Endothelial cell of umbilical vein (primary cell): ENCODE measurements at regions not wholly inside any gene's neighbourhood (a gene's known extent, or its start where the extent isn't known, plus 50 kb on each side); places are given as distances from the start of the nearest gene placed in this dataset.

Source experiments
- BruUV-seq: library from RNA; stranded (reverse); fragments of 400-500 nt; replicated peaks from 2 replicates; lab custom pipeline; 2021; lab: Mats Ljungman, UMichigan
- CTCF ChIA-PET: fragments of 300-600, 350-600 bp; sonication (Branson Sonifier 250); formaldehyde crosslinking; loops from one replicate; lab custom pipeline; 2021; ENCODE audit warnings: antibody characterized with exemption, inconsistent platforms; lab: Charles Lee
- POLR2A ChIA-PET: fragments of 300-600, 350-600 bp; sonication (Branson Sonifier 250); formaldehyde crosslinking; loops from one replicate; lab custom pipeline; 2021; ENCODE audit warnings: antibody characterized with exemption, inconsistent platforms; lab: Charles Lee
- DNase-seq: peaks from one replicate; pipeline ENCODE4 v3.0.0-alpha.2; 2011; ENCODE audit warnings: low read depth, low spot score
- FAIRE-seq: peaks from 2 replicates; lab custom pipeline; 2011; peaks lifted over from hg19 to GRCh38; lab: Jason Lieb, UNC
- H2AFZ ChIP-seq: 2 replicates; pipeline ENCODE4 v1.6.0; 2012; ENCODE audit warnings: low read depth, low read length, control low read depth, inconsistent platforms
- H3K27ac ChIP-seq: 2 replicates; pipeline ENCODE4 v1.5.1; 2011; ENCODE audit warnings: low read depth, mild to moderate bottlenecking, control low read depth, low read length, moderate library complexity; ENCODE audit not compliant: insufficient read depth
- H3K27me3 ChIP-seq, 2 experiments: 2 replicates each; pipeline versions ENCODE4 v1.6.0 to v1.6.1; 2011; ENCODE audit warnings: low read length in 2 of 2, mixed read lengths in 1 of 2; ENCODE audit not compliant: control insufficient read depth in 2 of 2, insufficient read depth in 2 of 2
- H3K36me3 ChIP-seq, 2 experiments: 2 replicates in 1 of 2; 3 replicates in 1 of 2; pipeline ENCODE4 v1.5.1; 2011; ENCODE audit warnings: low read length in 2 of 2, mild to moderate bottlenecking in 1 of 2, moderate library complexity in 1 of 2; ENCODE audit not compliant: control insufficient read depth in 2 of 2, insufficient read depth in 2 of 2; ENCODE audit errors: extremely low read depth in 1 of 2
- H3K4me1 ChIP-seq: 3 replicates; pipeline ENCODE4 v1.5.1; 2011; ENCODE audit warnings: mild to moderate bottlenecking, low read length; ENCODE audit not compliant: control insufficient read depth, insufficient read depth; ENCODE audit errors: extremely low read depth
- H3K4me2 ChIP-seq: 2 replicates; pipeline ENCODE4 v1.6.1; 2011; ENCODE audit warnings: low read length, control low read depth, mixed read lengths; ENCODE audit not compliant: insufficient read depth
- H3K4me3 ChIP-seq, 3 experiments: fragments of 200-600 bp in 1 of 3; sonication (generic), shearing (Covaris generic) in 1 of 3; replicated peaks in 1 of 3; 2 replicates each; pipeline ENCODE4 v1.5.1; 2011 to 2016; ENCODE audit warnings: control low read depth in 3 of 3, low read length in 3 of 3, mild to moderate bottlenecking in 2 of 3, inconsistent platforms in 1 of 3, low read depth in 1 of 3, moderate library complexity in 1 of 3; ENCODE audit not compliant: insufficient read depth in 1 of 3
- H3K79me2 ChIP-seq: 2 replicates; pipeline ENCODE4 v1.6.0; 2012; ENCODE audit warnings: low read length, inconsistent platforms; ENCODE audit not compliant: control insufficient read depth, insufficient read depth
- H3K9ac ChIP-seq: replicated peaks from 2 replicates; pipeline ENCODE3; 2011; ENCODE audit warnings: low read length, control low read depth; ENCODE audit not compliant: insufficient read depth; ENCODE audit errors: extremely low read depth
- H3K9me1 ChIP-seq: replicated peaks from 3 replicates; pipeline ENCODE4 v1.6.0; 2011; ENCODE audit warnings: mild to moderate bottlenecking, low read length; ENCODE audit not compliant: control insufficient read depth, insufficient read depth; ENCODE audit errors: extremely low read depth
- H3K9me3 ChIP-seq: replicated peaks from 2 replicates; pipeline ENCODE4 v1.5.1; 2012; ENCODE audit warnings: low read length, inconsistent platforms; ENCODE audit not compliant: control insufficient read depth, insufficient read depth
- H4K20me1 ChIP-seq: replicated peaks from 2 replicates; pipeline ENCODE3; 2011; ENCODE audit warnings: mild to moderate bottlenecking, low read length; ENCODE audit not compliant: control insufficient read depth, insufficient read depth; ENCODE audit errors: extremely low read depth
- EZH2 ChIP-seq: IDR thresholded peaks from 2 replicates; pipeline ENCODE4 v1.6.1; 2012; ENCODE audit warnings: borderline replicate concordance, low read depth, mild to moderate bottlenecking, moderate library complexity, low read length, inconsistent platforms; ENCODE audit not compliant: severe bottlenecking
- FOS ChIP-seq: IDR thresholded peaks from 2 replicates; pipeline ENCODE4 v1.6.1; 2011; ENCODE audit warnings: mild to moderate bottlenecking, low read length, moderate library complexity, borderline replicate concordance; ENCODE audit not compliant: insufficient read depth
- GATA2 ChIP-seq: IDR thresholded peaks from 2 replicates; pipeline ENCODE4 v1.7.0; 2011; ENCODE audit warnings: low read depth, mild to moderate bottlenecking, moderate library complexity, mixed read lengths, low read length; ENCODE audit not compliant: insufficient read length, insufficient read depth
- JUN ChIP-seq: IDR thresholded peaks from 2 replicates; pipeline ENCODE4 v1.6.1; 2011; ENCODE audit warnings: borderline replicate concordance, low read depth; ENCODE audit not compliant: insufficient read length, insufficient read depth
- MYC ChIP-seq: IDR thresholded peaks from one replicate; pipeline ENCODE4 v1.6.1; 2011; ENCODE audit warnings: mild to moderate bottlenecking, low read depth, low read length
- POLR2A ChIP-seq: IDR thresholded peaks from 2 replicates; pipeline ENCODE4 v1.6.1; 2012; ENCODE audit warnings: low read depth, mild to moderate bottlenecking, control low read depth, low read length
- POLR2AphosphoS5 ChIP-seq: IDR thresholded peaks from 2 replicates; pipeline ENCODE4 v1.6.1; 2012; ENCODE audit warnings: low read depth, mild to moderate bottlenecking, control low read depth, low read length, moderate library complexity; ENCODE audit not compliant: insufficient read depth
- dilution Hi-C: fragments of 300-500 bp; cut with MboI; formaldehyde crosslinking; loops from one replicate; pipeline ENCODE4 v1.15.0; 2019; ENCODE audit warnings: low sequenced_read_pairs; ENCODE audit not compliant: extremely low pct_ligation_motif_present
- intact Hi-C: fragments of 100-400 bp; cut with micrococcal nuclease; formaldehyde crosslinking; loops from one replicate; pipeline ENCODE4 v1.10.0; 2022
- TF ChIP-seq, protein P1 (sequence below), 2 donors: IDR thresholded peaks; 1 replicate in 1 of 2; 2 replicates in 1 of 2; pipeline ENCODE4 v1.5.1; 2011; ENCODE audit warnings: low read length in 2 of 2, mild to moderate bottlenecking in 2 of 2, moderate library complexity in 2 of 2, control low read depth in 1 of 2, inconsistent platforms in 1 of 2, low read depth in 1 of 2; ENCODE audit not compliant: insufficient read depth in 1 of 2; ENCODE audit errors: extremely low read depth in 1 of 2
- TF ChIP-seq, protein P2 (sequence below): IDR thresholded peaks from 2 replicates; pipeline ENCODE4 v1.6.1; 2011; ENCODE audit not compliant: insufficient read depth, insufficient read length

DNA sequence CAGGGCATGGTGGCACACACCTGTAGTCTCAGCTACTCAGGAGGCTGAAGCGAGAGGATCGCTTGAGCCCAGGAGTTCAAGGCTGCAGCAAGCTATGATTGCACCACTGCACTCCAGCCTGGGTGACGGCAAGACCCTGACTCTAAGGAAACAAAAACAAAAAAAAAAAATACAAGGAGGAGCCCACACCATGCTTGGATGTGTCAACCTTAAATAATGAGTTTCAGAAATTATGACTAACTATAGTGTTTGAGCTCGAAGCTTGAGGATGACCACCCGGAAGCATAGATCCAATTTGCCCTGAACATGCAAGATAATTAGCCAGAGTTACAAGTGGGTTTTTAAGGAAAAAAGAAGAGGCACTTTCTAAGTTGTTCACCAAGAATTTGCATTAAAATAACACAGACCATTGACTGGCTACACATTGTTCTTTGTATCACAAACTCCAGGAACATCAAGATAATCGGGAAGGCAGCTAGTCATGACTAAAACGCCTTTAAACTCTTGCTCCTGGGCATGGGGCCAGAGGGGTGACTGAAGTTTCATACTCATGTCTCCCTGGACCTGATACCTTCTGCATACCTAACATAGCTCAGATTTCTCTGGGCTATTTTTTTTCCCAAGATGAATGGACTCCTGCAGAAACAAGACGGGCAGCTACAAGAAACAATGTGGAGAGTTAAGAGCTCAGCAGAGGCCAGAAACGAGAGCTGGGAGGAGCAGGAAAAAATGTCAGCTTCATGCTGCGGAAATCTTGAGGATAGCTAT, 289.6 kb downstream of the PREX1 start:
- Histone ChIP-seq H3K9ac (no peak overlapping the region), H3K79me2 (no peaks in the 10 kb centered on the region), H3K27ac (no peak overlapping the region), H3K4me2 (no peak overlapping the region), H3K9me1 (no peaks in the 10 kb centered on the region), H4K20me1 (no peaks in the 10 kb centered on the region), H3K36me3 (no peaks in the 10 kb centered on the region), H2AFZ (no peak overlapping the region), H3K9me3 (no peaks in the 10 kb centered on the region), H3K4me1 (no peaks in the 10 kb centered on the region), H3K4me3 (no peak overlapping the region), H3K27me3 (no peaks in the 10 kb centered on the region)
- intact Hi-C loops = no loop called here
- dilution Hi-C loops = no loop called here
- no peak for TF ChIP-seq POLR2A
- TF ChIP-seq, protein P1, sequence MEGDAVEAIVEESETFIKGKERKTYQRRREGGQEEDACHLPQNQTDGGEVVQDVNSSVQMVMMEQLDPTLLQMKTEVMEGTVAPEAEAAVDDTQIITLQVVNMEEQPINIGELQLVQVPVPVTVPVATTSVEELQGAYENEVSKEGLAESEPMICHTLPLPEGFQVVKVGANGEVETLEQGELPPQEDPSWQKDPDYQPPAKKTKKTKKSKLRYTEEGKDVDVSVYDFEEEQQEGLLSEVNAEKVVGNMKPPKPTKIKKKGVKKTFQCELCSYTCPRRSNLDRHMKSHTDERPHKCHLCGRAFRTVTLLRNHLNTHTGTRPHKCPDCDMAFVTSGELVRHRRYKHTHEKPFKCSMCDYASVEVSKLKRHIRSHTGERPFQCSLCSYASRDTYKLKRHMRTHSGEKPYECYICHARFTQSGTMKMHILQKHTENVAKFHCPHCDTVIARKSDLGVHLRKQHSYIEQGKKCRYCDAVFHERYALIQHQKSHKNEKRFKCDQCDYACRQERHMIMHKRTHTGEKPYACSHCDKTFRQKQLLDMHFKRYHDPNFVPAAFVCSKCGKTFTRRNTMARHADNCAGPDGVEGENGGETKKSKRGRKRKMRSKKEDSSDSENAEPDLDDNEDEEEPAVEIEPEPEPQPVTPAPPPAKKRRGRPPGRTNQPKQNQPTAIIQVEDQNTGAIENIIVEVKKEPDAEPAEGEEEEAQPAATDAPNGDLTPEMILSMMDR (IDR thresholded peaks at IDR 0.05; ENCODE audit: extremely low read depth in 1 of 2, insufficient read depth in 1 of 2, low read depth in 1 of 2, low read length in 2 of 2) = no peak
- TF ChIP-seq EZH2 = no peak
- TF ChIP-seq FOS = no peak
- TF ChIP-seq MYC = no peak
- TF ChIP-seq JUN = no peak
- no peak for TF ChIP-seq POLR2AphosphoS5
- TF ChIP-seq, protein P2, sequence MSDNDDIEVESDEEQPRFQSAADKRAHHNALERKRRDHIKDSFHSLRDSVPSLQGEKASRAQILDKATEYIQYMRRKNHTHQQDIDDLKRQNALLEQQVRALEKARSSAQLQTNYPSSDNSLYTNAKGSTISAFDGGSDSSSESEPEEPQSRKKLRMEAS = no peak
- no peak for TF ChIP-seq GATA2
- CTCF ChIA-PET = interaction anchor here (2.0 to 2.6 kb wide), 2 partner anchors 8 to 82 kb away, joined by 6 to 9 read pairs; no protein-coding TSS in a partner anchor
- DNase-seq (peak; percentile 7), FAIRE-seq (no peak)
- BruUV-seq = no TSS peak
- POLR2A ChIA-PET = no interaction called here
